Cardiac muscle cell (in vitro differentiated cells and primary cell): ENCODE measurements at regions not wholly inside any gene's neighbourhood (a gene's known extent, or its start where the extent isn't known, plus 50 kb on each side); places are given as distances from the start of the nearest gene placed in this dataset.
"Not testable (repeated sequence)": the region's sequence is repeated elsewhere in the genome, so short reads cannot be mapped to it uniquely, and the experiment has no call there.

Experiments
- DNase-seq, 2 donors: peaks; one replicate each; pipeline versions ENCODE4 v3.0.0 to v3.0.0-alpha.2; 2010 to 2017; ENCODE audit warnings: low read depth in 1 of 2, low spot score in 1 of 2
- H3K27ac ChIP-seq: fragments of 200-600 bp; sonication (generic); 2 replicates; pipeline ENCODE4 v1.5.1; 2016
- H3K27me3 ChIP-seq: fragments of 200-600 bp; sonication (generic); 2 replicates; pipeline ENCODE4 v1.6.0; 2016; ENCODE audit warnings: control low read depth
- H3K36me3 ChIP-seq: fragments of 200-600 bp; sonication (generic); 2 replicates; pipeline ENCODE4 v1.5.1; 2016; ENCODE audit warnings: control low read depth
- H3K4me1 ChIP-seq: fragments of 200-600 bp; sonication (generic); 2 replicates; pipeline ENCODE4 v1.8.1; 2017; ENCODE audit warnings: low read depth, mild to moderate bottlenecking, mixed run types
- H3K4me3 ChIP-seq: fragments of 200-600 bp; sonication (generic); 2 replicates; pipeline ENCODE4 v1.5.1; 2016; ENCODE audit warnings: mild to moderate bottlenecking
- H3K9me3 ChIP-seq: fragments of 200-600 bp; sonication (generic); 2 replicates; pipeline ENCODE4 v1.5.1; 2017; ENCODE audit warnings: low read depth, mild to moderate bottlenecking, control low read depth
- TF ChIP-seq, protein P1 (sequence below): IDR thresholded peaks from 2 replicates; pipeline ENCODE4 v1.5.1; 2012; ENCODE audit warnings: low read depth, mild to moderate bottlenecking, low read length

DNA sequence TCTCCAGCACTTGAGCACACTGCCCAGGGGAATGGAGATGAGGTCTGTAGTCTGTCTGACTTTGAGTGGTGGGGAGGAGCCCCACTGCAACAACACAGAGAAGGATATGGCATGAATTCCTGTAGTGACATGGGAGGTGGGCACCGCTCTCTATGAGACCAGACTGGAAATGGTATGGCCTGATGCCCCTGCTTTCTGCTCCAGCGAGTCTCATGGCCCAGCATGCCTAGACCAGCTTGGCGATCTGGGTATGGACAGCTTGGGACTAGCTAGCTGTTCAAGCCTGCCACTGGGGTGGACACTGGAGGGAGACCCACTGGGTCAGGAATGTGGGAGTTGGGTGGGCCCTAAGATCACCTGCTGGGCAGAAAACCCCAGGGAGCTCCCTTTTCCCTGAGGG, 477.8 kb upstream of the SEL1L start:
- no peak for DNase-seq
- no peaks in the 10 kb centered on the region for H3K27me3 ChIP-seq
- no peak overlapping the region for H3K4me3 ChIP-seq
- no peaks in the 10 kb centered on the region for H3K36me3 ChIP-seq
- H3K27ac ChIP-seq = no peak overlapping the region
- no peaks in the 10 kb centered on the region for H3K9me3 ChIP-seq
- no peaks in the 10 kb centered on the region for H3K4me1 ChIP-seq
- TF ChIP-seq, protein P1, sequence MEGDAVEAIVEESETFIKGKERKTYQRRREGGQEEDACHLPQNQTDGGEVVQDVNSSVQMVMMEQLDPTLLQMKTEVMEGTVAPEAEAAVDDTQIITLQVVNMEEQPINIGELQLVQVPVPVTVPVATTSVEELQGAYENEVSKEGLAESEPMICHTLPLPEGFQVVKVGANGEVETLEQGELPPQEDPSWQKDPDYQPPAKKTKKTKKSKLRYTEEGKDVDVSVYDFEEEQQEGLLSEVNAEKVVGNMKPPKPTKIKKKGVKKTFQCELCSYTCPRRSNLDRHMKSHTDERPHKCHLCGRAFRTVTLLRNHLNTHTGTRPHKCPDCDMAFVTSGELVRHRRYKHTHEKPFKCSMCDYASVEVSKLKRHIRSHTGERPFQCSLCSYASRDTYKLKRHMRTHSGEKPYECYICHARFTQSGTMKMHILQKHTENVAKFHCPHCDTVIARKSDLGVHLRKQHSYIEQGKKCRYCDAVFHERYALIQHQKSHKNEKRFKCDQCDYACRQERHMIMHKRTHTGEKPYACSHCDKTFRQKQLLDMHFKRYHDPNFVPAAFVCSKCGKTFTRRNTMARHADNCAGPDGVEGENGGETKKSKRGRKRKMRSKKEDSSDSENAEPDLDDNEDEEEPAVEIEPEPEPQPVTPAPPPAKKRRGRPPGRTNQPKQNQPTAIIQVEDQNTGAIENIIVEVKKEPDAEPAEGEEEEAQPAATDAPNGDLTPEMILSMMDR = no peak

DNA sequence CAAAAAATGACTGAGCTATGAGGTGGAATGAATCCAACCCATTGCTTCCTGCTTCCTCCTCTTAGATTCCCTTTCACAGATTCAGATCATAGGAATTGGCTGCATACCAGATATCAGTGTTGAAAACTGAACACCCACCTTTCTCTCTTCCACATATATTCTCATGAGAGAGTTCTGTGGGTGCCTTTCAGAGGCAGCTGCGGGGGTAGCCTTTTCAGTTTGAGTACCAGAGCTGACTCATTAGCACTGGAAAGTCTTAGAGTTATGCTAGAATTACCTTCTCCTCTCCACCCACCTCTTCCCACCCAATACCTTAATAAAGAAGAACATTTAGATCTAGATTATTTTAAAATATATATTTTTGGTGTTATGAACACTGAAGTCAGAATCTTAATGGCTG, 495.4 kb upstream of the SEL1L start:
- TF ChIP-seq, protein P1 = no peak

DNA sequence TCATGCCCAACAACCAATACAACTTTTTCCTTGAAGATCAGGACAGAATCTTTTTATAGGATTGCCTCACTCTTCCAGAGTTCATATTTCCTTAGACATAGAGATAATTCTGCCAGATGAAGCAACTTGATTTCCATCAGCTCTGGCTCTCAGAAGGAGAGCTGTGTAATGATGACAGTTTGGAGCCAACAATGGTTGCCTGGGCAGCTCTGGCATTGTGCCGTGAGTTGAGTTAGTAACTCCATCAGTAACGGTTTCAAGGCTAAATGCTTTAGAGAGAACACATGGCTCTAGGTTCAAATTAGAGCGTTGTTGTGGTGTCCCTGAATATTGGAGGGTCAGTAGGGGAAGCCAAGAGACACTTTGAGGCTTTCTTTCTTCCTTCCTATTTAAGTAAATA, 501.7 kb upstream of the SEL1L start:
- no peaks in the 10 kb centered on the region for H3K27me3 ChIP-seq
- H3K4me1 ChIP-seq = no peaks in the 10 kb centered on the region
- TF ChIP-seq, protein P1 = no peak
- H3K27ac ChIP-seq = no peak overlapping the region
- no peaks in the 10 kb centered on the region for H3K36me3 ChIP-seq
- no peak overlapping the region for H3K4me3 ChIP-seq
- no peaks in the 10 kb centered on the region for H3K9me3 ChIP-seq
- no peak for DNase-seq

More for the DNA sequence above, 495.4 kb upstream of the SEL1L start:
- Histone ChIP-seq H3K4me1 (no peaks in the 10 kb centered on the region), H3K36me3 (no peaks in the 10 kb centered on the region), H3K4me3 (no peak overlapping the region), H3K27ac (no peak overlapping the region), H3K27me3 (no peaks in the 10 kb centered on the region), H3K9me3 (no peaks in the 10 kb centered on the region)
- no peak for DNase-seq

DNA sequence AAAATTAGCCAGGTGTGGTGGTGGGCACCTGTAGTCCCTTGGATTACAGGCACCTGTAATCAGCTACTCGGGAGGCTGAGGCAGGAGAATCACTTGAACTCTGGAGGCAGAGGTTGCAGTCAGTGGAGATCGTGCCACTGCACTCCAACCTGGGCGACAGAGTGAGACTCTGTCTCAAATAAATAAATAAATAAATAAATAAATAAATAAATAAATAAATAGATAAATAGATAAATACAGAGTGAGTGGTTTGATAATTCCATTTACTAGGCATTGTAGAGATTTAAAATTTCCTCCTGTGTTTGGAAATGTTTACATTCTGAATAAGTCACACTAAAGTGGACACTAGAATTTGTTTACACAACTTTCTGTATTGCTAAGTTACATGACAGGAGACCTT, 504.4 kb upstream of the SEL1L start:
- not testable (repeated sequence) for H3K36me3 ChIP-seq, H3K9me3 ChIP-seq, DNase-seq, H3K4me3 ChIP-seq, H3K27me3 ChIP-seq, H3K27ac ChIP-seq, H3K4me1 ChIP-seq

DNA sequence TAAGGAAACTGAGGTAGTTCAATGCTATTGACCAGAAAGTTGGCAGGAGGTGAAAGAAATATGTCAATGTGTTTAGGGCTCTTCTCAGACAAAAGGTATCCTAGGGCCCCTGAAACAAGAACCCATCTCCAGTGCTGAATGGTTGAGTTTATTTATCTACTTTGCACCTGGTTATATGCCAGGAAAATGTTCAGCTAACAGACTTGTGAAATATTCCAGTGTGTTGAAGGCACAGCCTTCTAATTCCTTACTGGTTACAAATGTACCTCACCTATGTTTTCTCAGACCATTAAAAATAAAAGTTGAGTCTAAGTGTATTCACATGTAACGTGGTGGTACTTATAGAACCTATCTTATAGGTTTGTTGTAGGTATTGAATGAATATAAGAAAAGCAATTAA, 511.7 kb upstream of the SEL1L start:
- H3K9me3 ChIP-seq = no peaks in the 10 kb centered on the region

DNA sequence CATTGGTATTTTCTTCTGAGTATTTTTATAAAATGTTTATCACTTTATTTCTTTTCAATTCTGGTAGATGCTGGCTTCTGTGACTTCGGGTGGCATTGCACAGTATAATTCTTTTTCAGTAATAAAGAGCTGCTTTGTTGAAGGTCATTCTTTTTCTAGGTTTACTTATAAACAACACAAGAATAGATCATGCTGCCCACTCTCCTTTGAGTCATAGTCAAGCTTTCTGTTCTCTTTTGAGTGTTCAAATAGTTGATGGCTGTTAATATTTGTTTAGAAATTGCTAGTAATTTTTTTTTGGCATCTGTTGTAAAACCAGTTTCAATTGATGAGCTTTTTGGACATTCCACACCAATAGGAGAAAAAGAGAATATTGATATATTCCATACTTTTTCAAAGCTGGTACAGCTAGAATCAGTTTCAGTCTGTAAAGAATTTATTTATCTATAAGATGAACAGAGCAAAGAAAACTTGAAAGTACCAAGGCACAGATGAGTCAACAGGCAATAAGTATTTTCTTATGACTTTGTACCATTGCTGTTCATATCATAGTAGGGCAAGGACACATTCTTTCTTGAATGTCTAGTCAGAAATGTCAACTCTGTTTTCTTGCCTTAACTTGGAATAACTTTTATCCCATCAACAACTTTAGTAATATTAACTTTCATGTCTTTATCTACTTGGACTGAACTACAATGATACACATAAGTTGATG, 513.0 kb upstream of the SEL1L start:
- Histone ChIP-seq H3K27me3 (no peaks in the 10 kb centered on the region), H3K9me3 (no peaks in the 10 kb centered on the region), H3K27ac (no peak overlapping the region), H3K36me3 (no peaks in the 10 kb centered on the region), H3K4me3 (no peak overlapping the region), H3K4me1 (no peaks in the 10 kb centered on the region)
- DNase-seq = no peak
- TF ChIP-seq, protein P1 = no peak

More for the DNA sequence above, 511.7 kb upstream of the SEL1L start:
- no peaks in the 10 kb centered on the region for H3K36me3 ChIP-seq
- H3K4me3 ChIP-seq = no peak overlapping the region
- H3K4me1 ChIP-seq = no peaks in the 10 kb centered on the region
- DNase-seq = no peak
- TF ChIP-seq, protein P1 = no peak
- no peak overlapping the region for H3K27ac ChIP-seq
- H3K27me3 ChIP-seq = no peaks in the 10 kb centered on the region
